Esophagus squamous epithelium (tissue), 5 donors: ENCODE measurements at regions not wholly inside any gene's neighbourhood (a gene's known extent, or its start where the extent isn't known, plus 50 kb on each side); places are given as distances from the start of the nearest gene placed in this dataset.

Source experiments
- DNase-seq: peaks from one replicate; lab custom pipeline; 2025; lab: John Stamatoyannopoulos, UW
- H3K27ac ChIP-seq, 4 donors: fragments of 200-600 bp; sonication (generic); one replicate each; pipeline ENCODE4 v1.5.1; 2016 to 2019; ENCODE audit warnings: mild to moderate bottlenecking in 1 of 4
- H3K27me3 ChIP-seq, 4 donors: fragments of 200-600 bp; sonication (generic); 1 replicate in 3 of 4; 2 replicates in 1 of 4; pipeline versions ENCODE4 v1.5.1 to v1.6.0; 2017 to 2021; ENCODE audit warnings: antibody characterized with exemption in 1 of 4
- H3K36me3 ChIP-seq, 3 donors: fragments of 200-600 bp; sonication (generic); one replicate each; pipeline ENCODE4 v1.5.1; 2016 to 2019
- H3K4me1 ChIP-seq, 3 donors: fragments of 200-600 bp; sonication (generic); one replicate each; pipeline ENCODE4 v1.5.1; 2017 to 2019
- H3K4me3 ChIP-seq, 4 donors: fragments of 200-600 bp; sonication (generic); 1 replicate in 3 of 4; 2 replicates in 1 of 4; pipeline ENCODE4 v1.5.1; 2016 to 2019; ENCODE audit warnings: mild to moderate bottlenecking in 2 of 4, moderate library complexity in 1 of 4
- H3K9me3 ChIP-seq, 3 donors: fragments of 200-600 bp; sonication (generic); one replicate each; pipeline ENCODE4 v1.5.1; 2016 to 2019
- POLR2A ChIP-seq, 4 donors: fragments of 450-650 bp; IDR thresholded peaks; one replicate each; pipeline ENCODE4 v1.6.1; 2017; ENCODE audit warnings: antibody characterized with exemption in 4 of 4, mild to moderate bottlenecking in 4 of 4, moderate library complexity in 3 of 4
- WGBS, 2 donors: methylation state at CpG; one replicate each; pipeline ENCODE4 v1.1.5; 2018; 5-methylcytosine and 5-hydroxymethylcytosine counted together
- intact Hi-C: fragments of 100-400 bp; cut with DNase I; formaldehyde crosslinking; loops from one replicate; pipeline ENCODE4 v1.15.0; 2022
- TF ChIP-seq, protein P1 (sequence below), 6 experiments: fragments of 450-650 bp in 4 of 6; fragments of 200-600 bp in 2 of 6; sonication (generic) in 2 of 6; IDR thresholded peaks; one replicate each; pipeline ENCODE4 v1.5.1; 2016 to 2019; ENCODE audit warnings: antibody characterized with exemption in 6 of 6, mild to moderate bottlenecking in 4 of 6, moderate library complexity in 4 of 6
- donor health status: DM: yes; HTN: yes; CAD: no.

DNA sequence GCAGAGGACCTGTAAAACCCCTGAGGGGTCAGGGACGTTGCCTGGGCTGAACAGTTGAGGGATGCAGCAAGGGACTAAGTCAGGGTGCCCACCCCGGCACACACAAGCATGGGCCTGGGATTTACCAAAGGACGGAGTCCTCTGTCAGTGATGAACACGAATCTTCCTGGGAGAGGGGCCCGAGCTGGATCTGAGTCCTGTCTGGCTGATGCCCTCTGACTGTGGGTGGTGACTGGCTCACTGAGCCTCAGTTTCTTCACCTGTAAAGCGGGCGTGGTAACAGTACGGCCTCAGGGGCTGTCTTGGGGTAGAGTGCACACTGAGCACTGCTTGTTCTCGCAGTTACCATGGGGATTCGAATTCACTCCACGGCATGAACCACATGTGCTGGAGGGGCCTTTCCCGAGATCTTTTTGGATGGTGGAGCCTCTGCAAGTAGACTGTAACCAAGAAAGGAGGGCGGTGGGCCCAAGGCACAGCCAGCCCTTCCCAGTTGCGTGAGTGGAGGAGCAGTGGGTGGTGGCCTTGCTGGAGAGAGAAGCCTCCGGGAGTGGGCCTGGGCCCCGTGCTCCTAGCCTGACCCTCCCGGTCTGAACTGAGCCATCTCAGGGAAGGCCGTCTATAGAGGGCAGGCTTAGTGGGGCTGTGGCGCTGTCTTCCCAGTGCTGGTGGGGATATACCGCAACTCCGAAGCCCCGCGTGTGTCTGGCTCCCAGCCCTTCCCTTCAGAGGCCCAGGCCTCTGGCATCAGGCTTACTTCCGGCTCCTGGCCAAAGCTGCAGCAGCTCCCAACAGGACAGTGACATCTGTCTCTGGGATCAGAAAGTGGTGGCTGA lies 130.8 kb upstream of the HS6ST1 start:
- TF ChIP-seq, protein P1, sequence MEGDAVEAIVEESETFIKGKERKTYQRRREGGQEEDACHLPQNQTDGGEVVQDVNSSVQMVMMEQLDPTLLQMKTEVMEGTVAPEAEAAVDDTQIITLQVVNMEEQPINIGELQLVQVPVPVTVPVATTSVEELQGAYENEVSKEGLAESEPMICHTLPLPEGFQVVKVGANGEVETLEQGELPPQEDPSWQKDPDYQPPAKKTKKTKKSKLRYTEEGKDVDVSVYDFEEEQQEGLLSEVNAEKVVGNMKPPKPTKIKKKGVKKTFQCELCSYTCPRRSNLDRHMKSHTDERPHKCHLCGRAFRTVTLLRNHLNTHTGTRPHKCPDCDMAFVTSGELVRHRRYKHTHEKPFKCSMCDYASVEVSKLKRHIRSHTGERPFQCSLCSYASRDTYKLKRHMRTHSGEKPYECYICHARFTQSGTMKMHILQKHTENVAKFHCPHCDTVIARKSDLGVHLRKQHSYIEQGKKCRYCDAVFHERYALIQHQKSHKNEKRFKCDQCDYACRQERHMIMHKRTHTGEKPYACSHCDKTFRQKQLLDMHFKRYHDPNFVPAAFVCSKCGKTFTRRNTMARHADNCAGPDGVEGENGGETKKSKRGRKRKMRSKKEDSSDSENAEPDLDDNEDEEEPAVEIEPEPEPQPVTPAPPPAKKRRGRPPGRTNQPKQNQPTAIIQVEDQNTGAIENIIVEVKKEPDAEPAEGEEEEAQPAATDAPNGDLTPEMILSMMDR (IDR thresholded peaks at IDR 0.05), result no peak
- TF ChIP-seq POLR2A (IDR thresholded peaks at IDR 0.05), result no peak
- Histone ChIP-seq H3K27me3 (peaks cover 0 to 20% (median 0%) of the 10 kb centered on the region in 4 donors), H3K4me1 (peaks cover 0 to 9% (median 0%) of the 10 kb centered on the region in 3 donors), H3K27ac (no peak overlapping the region), H3K36me3 (no peaks in the 10 kb centered on the region), H3K9me3 (no peaks in the 10 kb centered on the region), H3K4me3 (no peak overlapping the region)
- no peak for DNase-seq
- WGBS, 2 donors, result 80 to 85% methylated on average over 1 to 4 of the region's 24 CpGs
- intact Hi-C loops, result no loop called here

DNA sequence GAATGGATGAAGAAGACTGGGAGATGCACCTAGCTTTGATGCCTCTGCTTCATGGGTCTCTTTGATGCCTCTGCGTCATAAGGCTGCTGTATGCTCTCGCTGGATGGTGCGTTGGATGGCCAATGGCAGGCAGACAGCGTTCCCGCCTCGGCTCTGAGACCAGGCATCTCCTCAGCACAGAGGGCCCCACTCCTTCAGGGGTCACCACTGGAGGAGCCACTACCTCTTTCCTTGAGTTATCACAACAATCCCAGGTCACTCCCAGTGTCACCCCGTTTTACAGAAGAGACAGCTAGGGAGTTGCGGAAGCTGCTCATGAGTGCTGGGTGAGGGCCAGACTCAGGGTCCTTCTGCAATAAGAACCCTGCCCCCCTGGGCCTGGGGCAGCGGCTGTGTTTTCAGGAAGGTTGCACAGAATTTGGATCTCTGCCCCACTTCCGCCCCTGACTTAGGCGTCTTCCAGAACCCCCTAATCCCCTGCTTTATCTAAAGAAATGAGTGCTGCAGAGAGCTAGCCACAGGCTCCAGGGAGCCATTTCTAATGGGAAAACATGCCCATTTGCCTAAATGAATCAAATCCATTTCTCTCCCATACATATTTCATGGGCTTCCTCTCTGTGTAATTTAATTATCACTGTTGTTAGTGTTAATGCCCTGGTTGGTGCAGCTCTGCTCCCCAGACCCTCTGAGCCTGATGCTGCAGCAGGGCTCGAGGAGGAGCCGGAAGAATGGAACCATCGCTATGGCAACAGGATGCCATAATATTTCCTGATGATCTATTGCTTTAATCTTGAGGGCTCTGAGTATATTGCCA lies 131.8 kb upstream of the HS6ST1 start:
- TF ChIP-seq, protein P1 (IDR thresholded peaks at IDR 0.05), result no peak
- TF ChIP-seq POLR2A (IDR thresholded peaks at IDR 0.05), result no peak
- intact Hi-C loops, result no loop called here
- no peak for DNase-seq

DNA sequence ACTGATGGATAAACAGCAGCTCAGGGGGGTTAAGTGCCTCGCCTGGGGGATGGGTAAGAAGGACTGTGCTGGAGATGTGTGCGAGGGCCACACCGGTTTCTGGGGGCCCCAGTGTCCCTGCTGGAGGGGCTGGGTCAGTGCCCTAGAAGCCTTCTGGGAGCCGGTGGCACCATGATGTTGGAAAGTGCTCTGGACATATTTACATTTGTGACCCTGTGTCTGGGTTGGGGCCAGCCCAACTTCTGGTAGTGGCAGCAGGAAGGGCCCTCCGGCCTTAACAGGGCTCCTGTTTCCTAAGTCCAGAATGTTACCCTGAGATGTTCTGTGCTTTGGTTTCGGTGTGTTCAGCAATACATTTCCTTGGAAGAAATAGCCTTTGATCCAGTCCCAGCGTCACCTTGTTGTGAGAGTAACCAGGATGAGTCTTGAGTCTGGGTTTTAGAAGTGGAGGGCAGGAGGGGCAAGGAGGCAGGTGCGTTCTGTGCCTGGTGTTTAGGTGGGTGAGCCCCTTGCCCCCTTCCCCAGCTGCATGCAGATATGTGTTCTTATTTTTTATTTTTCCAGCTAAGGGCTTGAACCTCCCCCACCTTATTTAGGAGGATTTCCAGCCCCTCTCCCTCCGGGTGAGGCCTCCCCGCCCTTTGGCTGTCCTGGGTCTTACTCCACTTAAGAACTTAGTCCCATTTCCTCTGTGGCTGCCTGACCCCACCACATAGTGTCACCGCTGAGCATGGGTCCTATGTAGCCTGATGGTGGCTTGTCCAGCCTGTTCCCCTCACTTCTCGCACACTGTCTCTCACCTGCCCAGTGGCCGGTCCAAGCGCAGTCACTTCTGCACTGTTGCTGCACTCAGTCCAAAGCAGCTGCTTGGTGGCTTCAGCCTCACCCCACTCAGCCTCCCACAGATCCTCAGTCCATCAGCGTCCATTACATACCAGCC lies 132.7 kb upstream of the HS6ST1 start:
- intact Hi-C loops, result no loop called here
- Histone ChIP-seq H3K9me3 (no peaks in the 10 kb centered on the region), H3K27me3 (peaks cover 0 to 20% (median 0%) of the 10 kb centered on the region in 4 donors), H3K4me3 (no peak overlapping the region), H3K4me1 (peaks cover 0 to 3% (median 0%) of the 10 kb centered on the region in 3 donors), H3K27ac (no peak overlapping the region), H3K36me3 (no peaks in the 10 kb centered on the region)
- TF ChIP-seq POLR2A (IDR thresholded peaks at IDR 0.05), result no peak
- TF ChIP-seq, protein P1 (IDR thresholded peaks at IDR 0.05), result no peak
- DNase-seq, result no peak
- 91 to 94% methylated on average over 13 to 14 of the region's 15 CpGs for WGBS, 2 donors

More for the DNA sequence above, 131.8 kb upstream of the HS6ST1 start:
- no peak overlapping the region for H3K4me3 ChIP-seq
- no peaks in the 10 kb centered on the region for H3K9me3 ChIP-seq
- peaks cover 0 to 20% (median 0%) of the 10 kb centered on the region in 4 donors for H3K27me3 ChIP-seq
- no peaks in the 10 kb centered on the region for H3K36me3 ChIP-seq
- H3K4me1 ChIP-seq, result peaks cover 0 to 5% (median 0%) of the 10 kb centered on the region in 3 donors
- H3K27ac ChIP-seq, result no peak overlapping the region
- WGBS, 2 donors, result 81 to 83% methylated on average over 9 to 13 of the region's 14 CpGs

DNA sequence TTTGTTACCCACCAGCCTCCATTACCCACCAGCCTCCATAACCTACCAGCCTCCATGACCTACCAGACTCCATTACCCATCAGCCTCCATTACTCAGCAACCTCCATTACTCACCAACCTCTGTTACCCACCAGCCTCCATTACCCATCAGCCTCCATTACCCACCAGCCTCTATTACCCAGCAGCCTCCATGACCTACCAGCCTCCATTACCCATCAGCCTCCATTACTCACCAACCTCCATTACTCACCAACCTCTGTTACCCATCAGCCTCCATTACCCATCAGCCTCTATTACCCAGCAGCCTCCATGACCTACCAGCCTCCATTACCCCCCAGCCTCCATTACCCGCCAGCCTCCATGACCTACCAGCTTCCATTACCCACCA lies 133.3 kb upstream of the HS6ST1 start:
- intact Hi-C loops, result no loop called here
- no peak for DNase-seq
- WGBS, 2 donors, result 96 to 100% methylated on average over 1 of the region's 1 CpG
- H3K4me3 ChIP-seq, result no peak overlapping the region
- H3K4me1 ChIP-seq, result no peaks in the 10 kb centered on the region
- TF ChIP-seq, protein P1 (IDR thresholded peaks at IDR 0.05), result no peak
- TF ChIP-seq POLR2A (IDR thresholded peaks at IDR 0.05), result no peak
- H3K27ac ChIP-seq, result no peak overlapping the region
- no peaks in the 10 kb centered on the region for H3K36me3 ChIP-seq
- no peaks in the 10 kb centered on the region for H3K9me3 ChIP-seq
- peaks cover 0 to 20% (median 0%) of the 10 kb centered on the region in 4 donors for H3K27me3 ChIP-seq
